ENCODE measurements at regions not wholly inside any gene's neighbourhood (a gene's known extent, or its start where the extent isn't known, plus 50 kb on each side); places are given as distances from the start of the nearest gene placed in this dataset.
A peak's percentile ranks its signal among the peaks of the same experiment; 100 is the strongest.
"Not testable (repeated sequence)": the region's sequence is repeated elsewhere in the genome, so short reads cannot be mapped to it uniquely, and the experiment has no call there.

GRCh38 chr11:7874056-7874455 is 57.0 kb downstream of the OR10A6 start:
- DNase-seq: peak; percentile 70

GRCh38 chr11:7872890-7873289 is 58.2 kb downstream of the OR10A6 start:
- no peak for DNase-seq

- DNase-seq: peak; percentile 56
Observed at GRCh38 chr11:7871056-7871455, 60.0 kb downstream of the OR10A6 start.

- no peak for DNase-seq
Observed at GRCh38 chr11:7869467-7869866, 61.6 kb downstream of the OR10A6 start.

GRCh38 chr11:7861292-7861691 is 64.5 kb upstream of the OR5P2 start:
- DNase-seq: not testable (repeated sequence)

GRCh38 chr11:7860844-7861243 is 64.1 kb upstream of the OR5P2 start:
- not testable (repeated sequence) for DNase-seq

GRCh38 chr11:7858006-7858405 is 61.3 kb upstream of the OR5P2 start:
- no peak for DNase-seq

GRCh38 chr11:7851391-7851790 is 54.6 kb upstream of the OR5P2 start:
- DNase-seq: no peak

GRCh38 chr11:7849018-7849417 is 52.3 kb upstream of the OR5P2 start:
- no peak for DNase-seq

Data from NCI-H226 (cell line).